ENCODE measurements at regions not wholly inside any gene's neighbourhood (a gene's known extent, or its start where the extent isn't known, plus 50 kb on each side); places are given as distances from the start of the nearest gene placed in this dataset.

DNA sequence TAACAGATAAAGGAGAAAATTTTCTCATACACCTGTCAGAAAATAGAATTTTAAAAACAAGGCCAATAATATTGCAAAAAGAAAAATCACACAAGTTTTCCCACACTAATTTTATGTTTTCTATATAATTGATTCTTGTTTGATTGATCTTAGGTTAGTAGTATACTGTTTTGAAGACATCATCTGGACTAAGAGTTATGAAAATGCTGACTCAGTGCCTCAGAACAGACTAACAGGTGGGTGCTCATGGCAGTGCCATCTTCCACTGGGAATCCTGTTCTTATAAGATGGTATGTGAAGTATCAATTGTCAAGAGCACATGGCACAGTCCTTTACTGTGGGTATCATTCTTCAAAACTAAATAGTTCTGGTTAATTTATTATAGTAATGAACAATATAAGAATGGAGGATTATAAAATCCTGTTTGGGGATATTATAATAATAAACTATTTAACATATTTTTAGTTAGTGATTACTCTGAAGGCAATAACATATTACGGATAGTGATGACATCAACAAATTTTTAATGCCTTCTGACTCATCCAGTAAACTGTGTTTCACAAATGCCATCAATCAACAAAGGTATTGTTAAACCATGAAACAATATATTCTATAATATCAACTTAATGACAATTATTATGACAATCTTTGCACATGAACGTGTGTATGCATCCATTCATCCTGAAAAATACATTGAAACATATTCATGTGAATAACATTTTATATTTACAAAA, 384.6 kb upstream of the KHDRBS2 start:
- DNase-seq: no peak

DNA sequence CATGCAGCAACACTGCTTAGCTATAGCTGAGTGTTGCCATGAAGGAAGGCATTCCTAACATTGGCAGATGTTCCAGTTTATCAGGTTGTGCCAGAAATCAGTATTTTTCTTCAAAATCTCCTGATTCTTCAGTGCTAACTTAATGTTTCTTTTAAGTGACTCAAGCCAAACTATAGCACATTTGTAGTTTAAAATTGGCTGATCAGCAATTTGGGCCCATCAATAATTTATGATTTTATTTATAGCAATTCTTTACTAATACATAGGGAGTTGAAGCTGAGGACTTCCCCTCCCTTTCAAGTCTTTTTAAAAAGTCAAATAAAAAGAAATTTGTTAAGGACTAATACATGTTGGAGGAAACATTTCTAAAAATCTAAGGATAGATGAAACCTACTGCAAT, 383.8 kb upstream of the KHDRBS2 start:
- no peak for DNase-seq

DNA sequence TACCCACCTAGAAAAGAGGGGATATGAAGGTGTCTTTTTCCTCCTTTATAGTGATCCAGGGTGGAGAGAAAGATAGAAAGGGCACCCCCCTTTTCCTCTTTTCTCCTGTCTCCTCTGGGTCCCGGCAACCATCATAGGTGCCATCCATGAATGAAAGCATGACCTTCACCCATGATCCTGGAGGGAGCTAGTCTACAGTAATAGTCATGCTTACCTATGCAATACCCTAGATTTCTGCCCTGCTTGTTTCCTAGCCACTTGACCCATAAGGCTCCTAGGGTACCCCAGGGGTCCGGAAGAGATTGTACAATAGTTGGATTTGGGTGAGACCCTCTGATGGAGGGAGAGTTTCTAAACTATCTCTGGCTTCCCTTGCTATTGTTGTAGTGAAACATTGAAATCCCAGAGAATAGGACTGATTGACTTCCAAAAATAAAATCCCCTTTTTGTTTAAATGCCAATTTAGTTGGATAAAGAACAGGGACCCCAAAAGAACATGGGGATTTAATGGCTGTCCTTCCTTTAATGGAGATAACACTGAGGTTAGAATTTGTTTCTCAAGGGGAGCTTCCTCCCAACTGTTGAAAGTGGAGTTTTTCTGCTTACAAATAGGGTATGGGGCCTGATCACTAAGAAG, 366.8 kb upstream of the KHDRBS2 start:
- no peak for DNase-seq

DNA sequence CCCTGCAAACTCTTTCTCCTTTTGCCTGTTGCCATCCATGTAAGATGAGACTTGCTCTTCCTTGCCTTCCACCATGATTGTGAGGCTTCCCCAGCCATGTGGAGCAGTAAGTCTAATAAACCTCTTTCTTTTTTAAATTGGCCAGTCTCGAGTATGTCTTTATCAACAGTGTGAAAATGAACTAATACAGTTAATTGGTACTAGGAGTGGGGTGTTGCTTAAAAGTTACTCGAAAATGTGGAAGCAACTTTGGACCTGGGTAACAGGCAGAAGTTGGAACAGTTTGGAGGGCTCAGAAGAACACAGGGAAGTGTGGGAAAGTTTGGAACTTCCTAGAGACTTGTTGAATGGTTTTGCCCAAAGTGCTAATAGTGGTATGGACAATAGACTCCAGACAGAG, 359.2 kb upstream of the KHDRBS2 start:
- DNase-seq: no peak

DNA sequence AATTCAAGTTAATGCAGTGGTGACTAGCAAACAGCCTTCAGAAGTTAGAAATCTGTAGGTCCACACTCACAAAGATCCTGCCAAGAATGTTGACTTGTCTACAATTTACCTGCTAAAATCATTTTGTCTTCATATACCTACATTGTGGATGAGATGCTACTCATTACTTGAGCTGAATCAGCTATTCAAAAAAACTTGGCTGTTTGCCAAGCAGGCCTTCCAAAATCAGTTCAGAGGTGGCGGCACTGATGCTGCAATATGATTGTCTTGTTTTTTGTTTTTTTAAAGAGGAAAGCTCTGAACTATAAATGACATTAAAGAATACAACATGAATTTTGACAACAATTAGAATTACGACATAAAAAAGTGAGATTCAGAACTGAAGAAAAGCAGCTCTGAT, 354.7 kb upstream of the KHDRBS2 start:
- no peak for DNase-seq

DNA sequence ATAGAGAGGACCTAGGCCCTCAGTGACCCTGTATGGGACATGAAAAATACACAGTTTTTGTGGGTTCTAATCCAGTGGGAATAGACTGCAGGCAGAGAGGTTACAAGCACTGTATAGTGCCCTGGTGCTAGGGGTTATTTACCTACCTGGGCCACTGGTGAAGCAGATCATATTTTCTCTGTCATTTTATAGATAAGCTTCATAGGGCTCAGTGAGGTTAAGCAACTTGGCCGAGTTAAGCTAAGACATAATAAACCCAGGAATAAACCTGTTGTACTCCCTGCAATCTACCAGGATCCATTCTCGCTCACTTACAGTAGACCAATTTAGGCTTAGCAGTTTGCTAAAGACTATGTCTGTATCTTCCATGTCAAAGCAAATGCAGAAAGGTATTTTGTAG, 340.6 kb upstream of the KHDRBS2 start:
- no peak for DNase-seq

DNA sequence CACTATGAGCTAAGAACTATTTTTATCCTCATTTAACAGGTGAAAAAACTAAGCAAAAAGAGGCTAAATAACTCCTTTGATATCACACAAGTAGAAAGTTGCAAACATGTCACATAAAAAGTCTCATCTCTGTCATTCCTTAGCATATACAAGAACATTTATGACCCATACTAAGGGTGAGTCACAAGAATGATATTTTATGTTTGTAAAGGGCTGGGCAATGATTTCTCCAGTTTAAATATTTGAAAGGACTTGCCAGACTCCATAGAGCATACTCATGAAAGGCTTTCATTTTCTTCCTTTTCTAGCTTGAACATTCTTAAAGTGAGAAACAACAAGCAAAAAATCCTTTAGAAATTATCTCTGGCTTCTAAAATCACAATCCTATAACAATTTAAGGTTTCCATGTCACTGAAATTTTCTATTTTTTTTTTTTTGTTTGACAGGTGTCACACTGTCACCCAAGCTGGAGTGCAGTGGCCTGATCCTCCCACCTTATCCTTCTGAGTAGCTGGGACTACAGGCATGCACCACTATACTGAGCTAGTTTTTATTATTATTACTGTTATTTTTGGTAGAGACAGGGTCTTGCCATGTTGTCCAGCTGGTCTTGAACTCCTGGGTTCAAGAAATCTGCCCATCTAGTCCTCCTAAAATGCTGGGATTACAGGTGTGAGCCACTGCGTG, 338.0 kb upstream of the KHDRBS2 start:
- DNase-seq: no peak

DNA sequence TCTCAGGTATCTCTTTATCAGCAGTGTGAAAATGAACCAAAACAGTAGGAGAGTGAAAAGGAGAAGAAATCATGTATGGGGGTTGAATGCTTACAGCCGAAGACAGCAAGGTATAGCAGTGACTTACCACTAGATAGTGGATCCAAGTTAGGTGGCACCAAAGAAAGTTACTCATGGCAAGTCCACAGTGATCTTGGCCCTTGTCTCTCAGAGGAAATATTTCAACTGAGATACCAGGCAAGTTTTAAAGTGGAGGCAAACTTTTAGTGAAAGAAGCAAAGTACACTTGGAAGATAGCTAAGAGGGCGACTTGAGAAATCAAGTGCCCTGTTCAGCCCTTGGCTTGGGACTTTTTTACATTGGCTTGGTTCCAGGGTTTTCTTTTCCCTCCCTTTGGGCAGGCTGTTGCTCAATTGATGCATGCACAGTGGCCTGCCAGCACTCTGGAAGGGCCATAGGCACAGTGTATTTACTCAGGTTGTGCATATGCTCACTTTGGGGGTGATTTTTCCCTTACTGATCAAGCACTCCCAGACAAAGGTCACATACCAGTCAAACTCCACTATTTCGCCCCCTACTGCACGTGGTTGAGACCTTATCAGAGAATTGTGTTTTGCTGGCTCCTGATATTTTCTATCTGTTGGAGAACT, 329.5 kb upstream of the KHDRBS2 start:
- DNase-seq: no peak

DNA sequence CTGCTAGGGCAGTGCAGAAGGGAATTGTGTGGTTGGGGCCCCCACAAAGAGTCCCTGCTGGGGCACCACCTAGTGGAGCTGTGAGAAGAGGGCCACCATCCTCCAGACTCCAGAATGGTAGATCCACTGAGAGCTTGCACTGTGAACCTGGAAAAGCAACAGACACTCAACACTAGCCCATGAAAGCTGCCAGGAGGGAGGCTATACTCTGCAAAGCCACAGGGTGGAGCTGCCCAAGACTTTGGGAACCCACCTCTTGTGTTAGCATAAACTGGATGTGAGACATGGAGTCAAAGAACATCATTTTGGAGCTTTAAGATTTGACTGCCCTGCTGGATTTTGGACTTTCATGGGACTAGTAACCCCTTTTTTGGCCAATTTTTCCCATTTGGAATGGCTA, 328.4 kb upstream of the KHDRBS2 start:
- no peak for DNase-seq

DNA sequence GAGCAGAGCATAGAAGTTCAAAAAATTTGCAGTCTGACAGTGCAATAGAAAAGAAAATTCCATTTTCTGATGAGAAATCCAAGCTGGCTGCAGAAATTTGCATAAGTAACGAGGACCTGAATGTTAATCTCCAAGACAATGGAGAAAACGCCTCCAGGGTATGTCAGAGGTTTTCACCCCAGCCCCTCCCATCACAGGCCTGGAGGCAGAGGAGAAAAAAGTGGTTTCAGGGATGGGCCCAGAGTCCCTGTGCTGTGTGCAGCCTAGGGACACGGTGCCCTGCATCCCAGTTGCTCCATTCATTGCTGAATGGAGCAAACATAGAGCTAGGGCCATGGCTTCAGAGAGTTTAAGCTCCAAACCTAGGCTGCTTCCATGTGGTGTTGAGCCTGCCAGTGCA, 327.9 kb upstream of the KHDRBS2 start:
- no peak for DNase-seq

DNA sequence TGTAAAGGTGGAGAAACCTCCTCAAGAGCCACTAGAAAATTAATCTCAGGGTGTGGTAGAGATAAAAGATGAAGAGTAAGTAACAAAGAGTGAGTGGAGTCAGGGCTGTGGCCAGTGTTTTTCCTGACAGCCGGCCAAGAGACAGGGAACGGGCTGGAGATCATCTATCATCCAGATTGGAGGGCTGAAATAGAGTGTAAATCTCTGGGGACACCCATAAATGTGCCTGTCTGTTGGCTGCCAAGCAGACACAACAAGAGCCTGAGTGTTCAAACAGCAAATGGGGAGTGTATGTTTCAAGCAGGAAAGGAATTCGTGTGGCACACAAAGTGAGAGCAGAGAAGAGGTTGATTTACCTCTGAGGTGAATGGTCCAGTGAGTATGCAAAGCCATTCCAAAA, 326.4 kb upstream of the KHDRBS2 start:
- DNase-seq: no peak

DNA sequence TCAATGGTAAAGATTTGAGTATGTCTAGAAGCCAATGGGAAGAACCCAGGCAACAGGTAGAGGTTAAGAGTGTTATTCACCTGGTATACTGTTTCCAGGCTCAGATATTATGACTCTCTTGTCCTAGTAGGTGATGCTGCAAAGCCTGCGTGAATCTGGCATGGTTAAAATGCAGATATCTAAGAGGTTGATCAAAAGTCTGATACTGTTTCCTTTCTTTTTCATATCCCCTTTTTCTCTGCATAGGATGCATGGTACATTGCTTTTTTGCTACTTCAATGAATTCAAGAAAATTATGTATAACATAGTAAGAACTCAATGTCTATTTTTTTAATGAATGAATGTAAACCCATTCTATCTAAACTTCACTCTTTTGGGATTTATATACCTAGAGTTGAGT, 284.3 kb upstream of the KHDRBS2 start:
- no peak for DNase-seq

DNA sequence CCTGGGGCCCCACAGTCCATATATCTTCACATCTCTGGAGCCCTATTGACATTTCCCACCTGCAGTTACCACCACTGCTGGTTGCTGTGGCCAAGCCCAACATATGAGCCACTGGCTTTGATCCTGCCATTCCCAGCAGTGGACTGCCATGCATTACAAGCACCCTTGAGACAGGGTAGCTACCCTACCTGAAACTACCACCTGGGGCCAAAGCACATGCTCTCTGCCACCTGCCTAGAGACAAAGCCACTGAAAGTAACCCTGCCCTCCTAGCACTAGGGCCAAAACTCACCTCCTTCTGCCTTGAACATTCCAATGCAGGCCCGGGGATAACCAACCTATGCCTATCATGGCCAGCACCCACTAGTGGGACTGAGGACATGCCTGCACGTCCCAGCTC, 255.5 kb upstream of the KHDRBS2 start:
- DNase-seq: no peak

DNA sequence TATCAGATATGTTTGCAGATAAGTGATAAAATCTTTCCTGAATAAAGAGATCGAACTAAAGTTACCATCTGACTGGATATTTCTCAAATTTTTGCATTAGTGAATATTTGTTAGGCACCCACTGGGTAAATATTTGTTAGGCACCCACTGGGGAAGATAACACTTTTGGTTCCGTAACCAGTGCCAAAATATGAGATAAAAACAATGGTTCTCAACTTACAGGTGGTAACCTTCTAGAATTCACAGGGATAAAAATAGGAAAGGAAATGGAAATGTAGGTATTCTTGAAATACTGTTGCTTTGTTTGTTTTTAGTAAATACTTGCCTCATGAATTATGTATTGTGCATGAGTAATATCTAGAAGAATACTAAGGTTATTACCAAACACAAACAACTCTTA, 245.0 kb upstream of the KHDRBS2 start:
- DNase-seq: no peak

DNA sequence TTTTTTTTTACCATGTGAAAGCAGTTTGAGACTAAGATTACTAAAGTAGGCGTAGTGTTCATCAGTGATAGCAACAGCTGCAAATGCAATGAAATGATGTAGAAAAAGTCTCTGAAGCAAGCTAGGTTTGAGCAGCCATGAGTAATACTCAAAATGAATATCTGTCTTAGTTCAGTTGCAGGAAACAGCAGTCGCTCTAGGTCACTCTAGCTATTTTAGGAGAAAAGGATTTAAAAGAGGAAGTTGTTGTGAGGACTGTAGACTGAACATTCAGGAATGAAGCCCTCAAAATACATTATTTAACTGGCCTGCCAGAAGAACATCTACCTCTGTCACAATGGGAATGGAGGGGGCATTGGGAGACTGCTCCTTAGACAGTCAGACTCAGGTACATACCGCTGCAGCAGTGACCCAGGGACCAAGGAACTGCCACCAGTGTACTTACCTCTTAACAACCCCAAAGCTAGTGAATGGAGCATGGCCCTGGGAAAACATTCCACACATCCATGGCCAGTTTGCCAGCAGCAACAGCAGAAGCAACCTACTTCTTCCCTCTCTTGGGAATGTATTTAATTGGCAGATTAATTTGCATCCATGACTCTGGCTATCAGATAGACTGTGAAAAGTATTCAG, 243.0 kb upstream of the KHDRBS2 start:
- no peak for DNase-seq

DNA sequence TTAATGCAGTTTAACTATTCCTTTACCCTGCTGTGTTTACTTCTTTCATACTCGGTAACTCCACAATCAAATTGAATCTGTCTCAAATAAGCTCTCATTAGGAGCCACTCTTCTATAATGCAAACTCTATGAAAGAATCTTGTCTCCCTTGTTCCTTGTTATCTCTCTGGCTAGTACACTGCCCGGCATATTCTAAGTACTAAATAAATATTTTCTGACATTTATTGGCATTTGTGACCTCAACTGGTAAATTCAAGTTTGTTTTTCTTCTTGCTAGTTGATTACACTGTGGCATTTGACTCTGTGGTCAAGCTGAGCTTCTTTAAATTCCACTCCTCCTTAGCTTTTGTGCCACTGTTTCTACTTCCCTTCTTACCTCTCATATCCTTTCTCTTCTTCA, 237.6 kb upstream of the KHDRBS2 start:
- no peak for DNase-seq

DNA sequence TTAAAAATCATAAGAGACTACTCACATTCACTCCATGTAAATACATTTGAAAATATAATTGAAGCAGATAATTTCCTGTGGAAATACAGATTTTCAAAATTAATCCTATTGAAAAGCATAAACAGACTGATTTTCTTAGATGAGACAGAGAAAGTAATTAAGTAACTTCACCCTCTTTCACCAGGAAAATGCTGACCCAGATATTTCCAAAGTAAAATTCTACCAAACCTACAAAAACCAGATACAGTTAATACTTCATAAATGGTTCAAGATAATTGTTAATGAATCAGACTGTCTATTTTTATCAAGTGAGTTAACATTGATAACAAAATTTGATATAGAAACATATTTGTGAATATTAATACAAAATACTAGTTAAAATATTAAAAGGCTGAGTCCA, 233.5 kb upstream of the KHDRBS2 start:
- DNase-seq: no peak

DNA sequence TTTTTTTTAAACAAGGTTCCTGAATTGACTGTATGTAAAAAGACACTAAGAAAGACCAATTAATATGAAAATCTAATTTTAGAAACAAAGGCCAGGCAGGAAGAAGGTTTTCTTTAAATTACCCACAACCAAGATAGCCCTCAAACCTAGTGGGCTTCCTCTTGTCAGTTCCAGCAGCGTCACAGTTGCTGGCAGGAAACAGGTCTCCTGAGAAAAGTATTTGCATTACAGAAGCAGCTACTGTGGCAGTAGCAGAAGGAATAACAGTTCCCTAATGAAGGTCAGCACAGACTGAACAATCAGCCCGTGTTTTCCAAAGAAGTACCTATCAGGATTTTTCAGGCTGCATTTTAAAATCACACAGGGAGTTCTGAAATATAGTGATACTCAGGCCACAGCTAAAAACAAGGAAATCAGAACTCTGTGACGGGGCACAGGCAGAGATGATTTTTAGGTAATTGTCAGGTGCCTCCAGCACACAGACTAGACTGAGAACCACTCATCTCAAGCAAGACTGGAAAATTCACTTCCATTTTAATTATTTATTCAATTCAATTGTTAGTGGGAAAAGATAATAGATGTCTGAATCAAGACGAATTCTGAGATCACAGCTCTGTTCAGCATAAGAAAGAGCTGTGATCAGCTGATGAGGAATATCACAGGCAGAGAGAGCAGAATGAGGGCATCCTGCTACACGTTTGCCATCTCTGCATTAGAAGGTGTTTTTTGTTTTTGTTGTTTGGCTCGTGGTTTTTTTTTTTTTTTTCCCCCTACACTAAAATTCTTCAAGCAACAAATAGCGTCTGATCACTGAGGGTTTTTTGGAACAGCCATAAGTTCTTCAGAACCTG, 230.5 kb upstream of the KHDRBS2 start:
- DNase-seq: no peak

DNA sequence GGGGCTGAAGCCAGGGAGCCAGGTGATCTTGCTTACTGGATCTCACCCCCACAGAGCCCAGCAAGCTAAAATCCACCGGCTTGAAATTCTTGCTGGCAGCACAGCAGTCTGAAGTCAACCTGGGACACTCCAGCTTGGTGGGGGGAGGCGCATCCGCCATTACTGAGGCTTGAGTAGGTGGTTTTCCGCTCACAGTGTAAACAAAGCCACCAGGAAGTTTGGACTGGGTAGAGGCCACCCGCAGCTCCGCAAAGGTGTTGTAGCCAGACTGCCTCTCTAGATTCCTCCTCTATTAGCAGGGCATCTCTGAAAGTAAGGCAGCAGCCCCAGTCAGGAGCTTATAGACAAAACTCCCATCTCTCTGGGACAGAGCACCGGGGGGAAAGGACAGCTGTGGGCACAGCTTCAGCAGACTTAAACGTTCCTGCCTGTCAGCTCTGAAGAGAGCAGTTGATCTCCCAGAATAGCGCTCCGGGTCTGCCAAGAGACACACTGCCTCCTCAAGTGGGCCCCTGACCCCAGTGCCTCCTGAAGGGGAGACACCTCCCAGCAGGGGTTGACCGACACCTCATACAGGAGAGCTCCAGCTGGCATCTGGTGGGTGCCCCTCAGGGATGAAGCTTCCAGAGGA, 206.3 kb upstream of the KHDRBS2 start:
- DNase-seq: no peak

DNA sequence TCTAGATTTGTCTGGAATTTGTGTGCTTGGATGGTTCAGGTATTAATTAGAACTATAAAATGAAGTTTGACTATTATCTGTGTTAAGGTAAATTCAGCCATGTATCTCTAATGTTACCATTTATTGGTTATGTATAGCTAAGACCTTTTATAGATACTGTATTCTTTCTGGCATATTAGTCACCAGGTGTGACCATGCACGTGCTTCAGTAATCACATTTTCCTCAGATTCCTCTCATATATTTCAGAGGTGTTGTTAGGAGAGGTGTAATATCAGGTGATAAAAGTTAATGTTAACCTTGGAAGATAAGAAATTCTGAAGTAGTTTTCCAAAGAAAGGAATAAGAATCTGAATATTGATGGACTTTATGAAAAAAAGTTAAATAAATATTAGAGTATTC, 194.5 kb upstream of the KHDRBS2 start:
- DNase-seq: no peak

DNA sequence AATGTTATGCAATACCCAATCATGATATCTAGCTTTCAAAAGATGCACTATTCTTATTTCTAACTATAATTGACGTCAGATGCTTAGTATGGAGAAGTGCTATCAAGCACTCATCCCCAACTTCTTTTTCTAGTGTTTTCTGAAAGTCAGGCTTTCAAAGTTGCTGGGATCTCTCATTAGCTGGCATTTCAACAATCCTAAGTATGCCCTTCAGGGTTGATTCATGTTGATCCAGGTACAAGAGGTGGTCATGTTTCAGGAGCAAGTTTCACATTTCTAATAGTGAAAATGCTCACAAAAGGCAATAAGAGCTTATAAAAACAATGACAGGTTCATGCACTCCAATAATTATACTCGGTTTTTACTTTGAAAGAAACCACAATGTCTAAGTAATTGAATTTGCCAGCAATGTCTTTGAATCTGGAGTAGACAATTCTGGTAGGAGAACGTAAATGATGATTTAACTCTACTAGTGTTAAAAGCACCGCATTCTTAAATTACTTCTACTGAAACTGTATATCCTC, 193.7 kb upstream of the KHDRBS2 start:
- peak; percentile 29 for DNase-seq
